RWPE1 (cell line): ENCODE measurements at regions not wholly inside any gene's neighbourhood (a gene's known extent, or its start where the extent isn't known, plus 50 kb on each side); places are given as distances from the start of the nearest gene placed in this dataset.
A peak's percentile ranks its signal among the peaks of the same experiment; 100 is the strongest.

Experiments used
- CTCF ChIA-PET: fragments of 350-600 bp; sonication (Branson Sonifier 250); formaldehyde crosslinking; extraction: SDS; loops from one replicate; lab custom pipeline; 2021; lab: Yijun Ruan, JAX
- POLR2A ChIA-PET: fragments of 400-600 bp; formaldehyde crosslinking; extraction: SDS; loops from one replicate; lab custom pipeline; 2020; ENCODE audit warnings: antibody characterized with exemption; ENCODE audit not compliant: low non-redundant PET; lab: Yijun Ruan, JAX
- DNase-seq: peaks from one replicate; pipeline ENCODE4 v3.0.0; 2012; ENCODE audit warnings: low spot score
- H3K27ac ChIP-seq: fragments of 450-650 bp; 2 replicates; pipeline ENCODE4 v1.5.1; 2017
- TF ChIP-seq, protein P1 (sequence below): fragments of 450-650 bp; conservative IDR thresholded peaks from 2 replicates; pipeline ENCODE4 v1.5.1; 2017; ENCODE audit warnings: low read depth, mild to moderate bottlenecking

DNA sequence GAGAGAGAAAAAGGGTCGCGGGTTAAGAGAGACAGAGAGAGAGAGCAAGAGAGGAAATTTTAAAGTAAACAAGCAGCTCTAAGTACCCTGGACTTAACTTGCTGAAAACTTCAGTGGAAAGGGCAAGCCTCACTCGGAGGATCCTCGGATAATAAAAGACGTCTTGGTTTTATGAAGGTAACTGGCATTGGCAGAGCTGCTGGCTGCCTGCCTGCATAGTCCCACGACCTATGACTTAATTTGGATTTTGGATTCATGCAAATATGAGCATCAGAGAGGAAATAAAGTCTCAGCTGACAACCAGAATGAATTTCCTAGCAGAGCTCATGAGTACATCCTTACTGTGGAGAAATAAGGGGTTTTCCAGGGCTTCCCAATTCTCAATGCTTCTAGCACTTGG, 95.1 kb upstream of the PDZRN3 start:
- CTCF ChIA-PET: no interaction called here
- DNase-seq: no peak
- POLR2A ChIA-PET: no interaction called here
- no peak overlapping the region for H3K27ac ChIP-seq
- TF ChIP-seq, protein P1, sequence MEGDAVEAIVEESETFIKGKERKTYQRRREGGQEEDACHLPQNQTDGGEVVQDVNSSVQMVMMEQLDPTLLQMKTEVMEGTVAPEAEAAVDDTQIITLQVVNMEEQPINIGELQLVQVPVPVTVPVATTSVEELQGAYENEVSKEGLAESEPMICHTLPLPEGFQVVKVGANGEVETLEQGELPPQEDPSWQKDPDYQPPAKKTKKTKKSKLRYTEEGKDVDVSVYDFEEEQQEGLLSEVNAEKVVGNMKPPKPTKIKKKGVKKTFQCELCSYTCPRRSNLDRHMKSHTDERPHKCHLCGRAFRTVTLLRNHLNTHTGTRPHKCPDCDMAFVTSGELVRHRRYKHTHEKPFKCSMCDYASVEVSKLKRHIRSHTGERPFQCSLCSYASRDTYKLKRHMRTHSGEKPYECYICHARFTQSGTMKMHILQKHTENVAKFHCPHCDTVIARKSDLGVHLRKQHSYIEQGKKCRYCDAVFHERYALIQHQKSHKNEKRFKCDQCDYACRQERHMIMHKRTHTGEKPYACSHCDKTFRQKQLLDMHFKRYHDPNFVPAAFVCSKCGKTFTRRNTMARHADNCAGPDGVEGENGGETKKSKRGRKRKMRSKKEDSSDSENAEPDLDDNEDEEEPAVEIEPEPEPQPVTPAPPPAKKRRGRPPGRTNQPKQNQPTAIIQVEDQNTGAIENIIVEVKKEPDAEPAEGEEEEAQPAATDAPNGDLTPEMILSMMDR: no peak

DNA sequence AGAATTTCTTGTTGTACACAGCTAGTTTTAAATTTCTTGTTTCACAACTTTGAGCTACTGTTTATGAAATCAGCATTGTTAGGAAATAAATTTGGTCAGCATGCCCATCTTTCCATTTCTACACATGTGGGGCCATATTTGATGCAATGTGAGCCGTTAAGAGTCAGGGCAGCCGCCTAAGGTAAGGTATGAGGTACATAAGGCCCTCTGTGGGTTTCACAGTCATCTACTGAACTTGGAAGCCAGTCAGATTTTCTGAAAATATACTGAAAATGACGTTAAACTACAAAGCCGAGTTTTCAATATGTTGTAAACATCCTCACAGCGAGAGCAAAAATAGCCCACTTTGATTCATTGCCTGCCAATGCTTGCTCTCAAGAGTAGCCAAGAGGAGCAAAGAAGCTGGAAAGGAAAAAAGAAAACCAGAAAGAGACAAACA, 94.7 kb upstream of the PDZRN3 start:
- no peak for DNase-seq
- POLR2A ChIA-PET: no interaction called here
- TF ChIP-seq, protein P1: no peak
- no peak overlapping the region for H3K27ac ChIP-seq
- CTCF ChIA-PET: interaction anchor here (0.6 kb wide), 1 partner anchor 96 kb away, joined by 3 read pairs; no protein-coding TSS in a partner anchor

DNA sequence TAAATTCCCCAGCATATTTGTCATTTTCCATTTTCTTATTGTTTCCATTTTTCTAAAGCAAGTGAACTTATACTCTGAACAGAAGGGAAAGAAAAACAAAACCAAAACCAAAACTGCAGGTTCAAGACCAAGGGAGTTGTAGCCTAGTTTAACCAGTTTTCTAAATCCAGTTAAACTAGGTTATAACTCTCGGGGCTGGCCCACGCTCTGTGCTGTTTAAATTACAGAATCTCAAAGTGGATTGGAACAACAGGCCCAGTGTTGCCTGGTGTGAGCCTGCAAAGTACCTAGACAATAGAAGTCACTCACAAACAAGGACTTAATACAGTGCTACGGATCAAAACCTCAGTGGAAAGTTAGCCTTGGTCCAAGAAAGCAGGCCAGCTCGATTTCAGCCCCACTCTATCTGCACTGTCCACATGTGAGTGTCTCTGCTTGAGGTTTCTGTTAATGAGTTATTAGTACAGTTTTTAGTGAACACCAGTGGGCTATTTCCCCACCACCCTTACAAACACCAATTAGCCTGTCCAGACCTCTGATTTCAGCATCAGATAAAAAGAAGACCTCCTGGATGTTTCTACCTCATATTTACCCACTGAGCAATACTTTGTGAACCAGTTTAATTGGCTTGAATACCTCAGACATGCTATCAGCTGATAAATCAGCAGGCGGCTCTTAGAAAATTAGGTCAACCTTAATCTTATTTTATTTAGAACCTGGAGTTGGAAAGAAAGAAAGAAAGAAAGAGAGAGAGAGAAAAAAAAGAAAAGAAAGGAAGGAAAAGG, 93.8 kb upstream of the PDZRN3 start:
- H3K27ac ChIP-seq: no peak overlapping the region
- POLR2A ChIA-PET: no interaction called here
- DNase-seq: no peak
- TF ChIP-seq, protein P1: no peak
- CTCF ChIA-PET: no interaction called here

DNA sequence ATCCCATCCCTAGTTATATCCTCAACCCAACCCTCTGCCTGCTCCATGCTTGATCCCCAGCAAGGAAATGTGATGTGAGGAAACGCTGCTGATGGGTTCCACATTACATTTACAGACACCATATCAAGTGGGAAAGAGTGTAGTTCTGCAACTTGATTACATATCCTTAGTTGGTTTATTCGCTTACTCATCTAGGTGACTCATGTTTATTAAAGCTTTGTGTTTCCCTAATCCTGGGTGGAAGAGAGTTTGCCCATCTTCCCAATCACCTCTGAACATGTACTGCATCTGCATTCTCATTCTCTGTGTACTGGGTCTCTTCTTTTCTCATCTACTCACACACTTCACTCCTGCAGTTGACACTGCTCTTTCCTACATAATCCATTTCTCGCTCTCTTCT, 91.7 kb upstream of the PDZRN3 start:
- no peak overlapping the region for H3K27ac ChIP-seq
- ChIA-PET POLR2A (no interaction called here), CTCF (no interaction called here)
- TF ChIP-seq, protein P1: no peak
- DNase-seq: peak; percentile 20

DNA sequence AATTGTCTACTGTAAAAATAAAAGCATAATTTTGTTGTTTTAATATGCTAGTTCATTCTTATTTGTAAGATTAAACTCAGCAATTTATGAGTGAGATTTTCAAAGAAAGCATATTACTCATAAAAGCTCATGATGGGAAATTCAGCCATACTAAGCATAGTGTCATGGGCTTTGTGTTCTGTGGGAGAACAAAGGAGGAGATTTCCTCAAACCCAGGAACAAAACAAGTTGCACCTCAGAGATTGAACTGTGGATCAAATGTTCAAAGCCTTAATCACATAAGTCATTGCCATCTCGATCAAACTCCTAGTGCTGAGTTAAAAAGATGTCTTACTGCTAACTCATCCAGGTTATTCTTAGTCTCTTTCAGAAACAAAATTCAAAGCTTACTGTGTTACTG, 85.6 kb upstream of the PDZRN3 start:
- no peak overlapping the region for H3K27ac ChIP-seq
- TF ChIP-seq, protein P1: no peak
- no peak for DNase-seq
- CTCF ChIA-PET: no interaction called here
- POLR2A ChIA-PET: no interaction called here

DNA sequence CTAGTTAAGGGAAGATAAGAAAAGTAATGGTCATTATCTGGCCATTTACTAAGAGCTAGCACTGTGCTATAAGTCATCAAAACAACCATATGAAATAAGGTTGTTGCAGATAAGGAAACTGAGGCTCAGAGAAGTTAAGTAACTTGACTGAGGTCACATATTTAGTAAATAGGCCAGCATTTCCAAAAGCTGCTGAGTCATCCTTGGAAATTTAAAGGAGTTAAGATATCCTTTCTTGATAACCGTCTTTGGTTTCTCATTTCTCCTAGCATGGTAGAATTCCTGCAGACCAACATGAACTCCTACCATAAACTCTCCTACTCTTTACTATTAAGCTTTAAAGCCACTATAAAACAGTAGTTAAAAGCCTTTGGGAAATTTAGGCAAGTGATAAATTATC, 85.0 kb upstream of the PDZRN3 start:
- no peak overlapping the region for H3K27ac ChIP-seq
- CTCF ChIA-PET: interaction anchor here (0.6 to 0.7 kb wide), 2 partner anchors 139 to 635 kb away, joined by 3 read pairs; no protein-coding TSS in a partner anchor
- DNase-seq: no peak
- TF ChIP-seq, protein P1: no peak
- POLR2A ChIA-PET: no interaction called here
